ENCODE measurements at regions not wholly inside any gene's neighbourhood (a gene's known extent, or its start where the extent isn't known, plus 50 kb on each side); places are given as distances from the start of the nearest gene placed in this dataset.

DNA sequence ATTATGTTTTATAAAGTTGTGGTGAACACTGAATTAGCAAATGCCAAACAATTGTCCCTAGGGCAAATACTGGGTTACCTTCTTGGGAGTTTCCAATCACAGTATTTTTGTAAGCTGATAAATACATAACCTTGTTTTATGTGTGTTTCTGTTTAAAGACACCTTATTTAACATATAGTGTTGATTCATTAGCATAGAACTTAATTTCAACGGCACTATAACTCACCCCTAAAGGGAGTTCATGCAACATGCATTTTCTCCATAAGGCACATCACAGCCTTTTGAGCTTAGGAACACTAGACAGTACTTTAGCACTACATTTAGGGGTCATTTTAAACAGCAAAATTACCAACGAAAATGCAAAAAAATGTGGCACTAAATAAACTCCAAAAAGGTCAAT, 74.2 kb upstream of the TYRP1 start:
- H3K27ac ChIP-seq: no peak overlapping the region
- FAIRE-seq (no peak), ATAC-seq (no peak), DNase-seq (ENCODE audit: low read depth in 1 of 2, low spot score in 1 of 2) (no peak)
- no peak for TF ChIP-seq POLR2AphosphoS2 (conservative IDR thresholded peaks at IDR 0.05; ENCODE audit: low read length)
- TF ChIP-seq, protein P1, sequence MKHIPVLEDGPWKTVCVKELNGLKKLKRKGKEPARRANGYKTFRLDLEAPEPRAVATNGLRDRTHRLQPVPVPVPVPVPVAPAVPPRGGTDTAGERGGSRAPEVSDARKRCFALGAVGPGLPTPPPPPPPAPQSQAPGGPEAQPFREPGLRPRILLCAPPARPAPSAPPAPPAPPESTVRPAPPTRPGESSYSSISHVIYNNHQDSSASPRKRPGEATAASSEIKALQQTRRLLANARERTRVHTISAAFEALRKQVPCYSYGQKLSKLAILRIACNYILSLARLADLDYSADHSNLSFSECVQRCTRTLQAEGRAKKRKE (CRISPR knock-in tag; IDR thresholded peaks at IDR 0.05; ENCODE audit: low read depth): no peak
- WGBS (ENCODE audit: missing lambda C conversion rate): 3% methylated on average over 2 of the region's 2 CpGs
- POLR2A ChIA-PET: no interaction called here
- H3K4me2 ChIP-seq: no peak overlapping the region
- CTCF ChIA-PET: interaction anchor here (1.1 kb wide), 1 partner anchor 9 kb away, joined by 3 read pairs; no protein-coding TSS in a partner anchor
- no peaks in the 10 kb centered on the region for H3K4me1 ChIP-seq
- no peaks in the 10 kb centered on the region for H3K9me3 ChIP-seq
- no peak overlapping the region for H3K4me3 ChIP-seq

DNA sequence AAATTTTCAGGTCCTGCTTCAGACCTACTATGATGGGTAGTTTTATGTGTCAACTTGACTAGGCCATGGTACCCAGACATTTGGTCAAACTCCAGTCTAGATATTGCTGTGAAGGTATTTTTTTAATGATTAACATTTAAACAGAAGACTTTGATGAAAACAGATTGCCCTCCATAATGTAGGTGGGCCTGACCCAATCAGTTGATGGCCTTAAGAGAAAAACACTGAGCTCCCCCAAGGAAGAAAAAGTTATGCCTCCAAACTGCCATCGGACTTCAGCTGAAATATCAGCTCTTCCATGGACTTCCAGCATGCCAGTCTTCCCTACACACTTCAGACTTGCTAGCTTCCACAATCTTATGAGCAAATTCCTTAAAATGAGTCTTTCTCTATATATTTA, 67.3 kb upstream of the TYRP1 start:
- H3K4me2 ChIP-seq: no peak overlapping the region
- WGBS (ENCODE audit: missing lambda C conversion rate): 3% methylated on average over 1 of the region's 1 CpG
- DNase-seq (ENCODE audit: low read depth in 1 of 2, low spot score in 1 of 2) (no peak), ATAC-seq (no peak), FAIRE-seq (no peak)
- H3K4me3 ChIP-seq: no peak overlapping the region
- TF ChIP-seq POLR2A (IDR thresholded peaks at IDR 0.05; ENCODE audit: low read length) (no peak), RAD21 (conservative IDR thresholded peaks at IDR 0.05 in 1 of 2, IDR thresholded peaks at IDR 0.05 in 1 of 2) (no peak), BHLHE40 (IDR thresholded peaks at IDR 0.05; ENCODE audit: low read depth, low read length) (no peak), ESRRA (IDR thresholded peaks at IDR 0.05; ENCODE audit: borderline replicate concordance, low read length) (no peak), HOXA7 (CRISPR knock-in tag; IDR thresholded peaks at IDR 0.05) (no peak), JUN (IDR thresholded peaks at IDR 0.05) (no peak), GATA3 (IDR thresholded peaks at IDR 0.05; ENCODE audit: borderline replicate concordance) (no peak), ZSCAN20 (CRISPR knock-in tag; IDR thresholded peaks at IDR 0.05) (no peak), HEYL (CRISPR knock-in tag; IDR thresholded peaks at IDR 0.05) (no peak), ZFP36 (IDR thresholded peaks at IDR 0.05; ENCODE audit: borderline replicate concordance, partially characterized antibody) (no peak), NPAS2 (CRISPR knock-in tag; IDR thresholded peaks at IDR 0.05; ENCODE audit: borderline replicate concordance) (no peak), EHF (CRISPR knock-in tag; IDR thresholded peaks at IDR 0.05) (no peak), HOXB5 (CRISPR knock-in tag; IDR thresholded peaks at IDR 0.05) (no peak), FOXS1 (CRISPR knock-in tag; IDR thresholded peaks at IDR 0.05) (no peak), ZC3H11A (IDR thresholded peaks at IDR 0.05) (no peak)
- TF ChIP-seq, protein P2, sequence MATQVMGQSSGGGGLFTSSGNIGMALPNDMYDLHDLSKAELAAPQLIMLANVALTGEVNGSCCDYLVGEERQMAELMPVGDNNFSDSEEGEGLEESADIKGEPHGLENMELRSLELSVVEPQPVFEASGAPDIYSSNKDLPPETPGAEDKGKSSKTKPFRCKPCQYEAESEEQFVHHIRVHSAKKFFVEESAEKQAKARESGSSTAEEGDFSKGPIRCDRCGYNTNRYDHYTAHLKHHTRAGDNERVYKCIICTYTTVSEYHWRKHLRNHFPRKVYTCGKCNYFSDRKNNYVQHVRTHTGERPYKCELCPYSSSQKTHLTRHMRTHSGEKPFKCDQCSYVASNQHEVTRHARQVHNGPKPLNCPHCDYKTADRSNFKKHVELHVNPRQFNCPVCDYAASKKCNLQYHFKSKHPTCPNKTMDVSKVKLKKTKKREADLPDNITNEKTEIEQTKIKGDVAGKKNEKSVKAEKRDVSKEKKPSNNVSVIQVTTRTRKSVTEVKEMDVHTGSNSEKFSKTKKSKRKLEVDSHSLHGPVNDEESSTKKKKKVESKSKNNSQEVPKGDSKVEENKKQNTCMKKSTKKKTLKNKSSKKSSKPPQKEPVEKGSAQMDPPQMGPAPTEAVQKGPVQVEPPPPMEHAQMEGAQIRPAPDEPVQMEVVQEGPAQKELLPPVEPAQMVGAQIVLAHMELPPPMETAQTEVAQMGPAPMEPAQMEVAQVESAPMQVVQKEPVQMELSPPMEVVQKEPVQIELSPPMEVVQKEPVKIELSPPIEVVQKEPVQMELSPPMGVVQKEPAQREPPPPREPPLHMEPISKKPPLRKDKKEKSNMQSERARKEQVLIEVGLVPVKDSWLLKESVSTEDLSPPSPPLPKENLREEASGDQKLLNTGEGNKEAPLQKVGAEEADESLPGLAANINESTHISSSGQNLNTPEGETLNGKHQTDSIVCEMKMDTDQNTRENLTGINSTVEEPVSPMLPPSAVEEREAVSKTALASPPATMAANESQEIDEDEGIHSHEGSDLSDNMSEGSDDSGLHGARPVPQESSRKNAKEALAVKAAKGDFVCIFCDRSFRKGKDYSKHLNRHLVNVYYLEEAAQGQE (IDR thresholded peaks at IDR 0.05): no peak
- TF ChIP-seq, protein P3, sequence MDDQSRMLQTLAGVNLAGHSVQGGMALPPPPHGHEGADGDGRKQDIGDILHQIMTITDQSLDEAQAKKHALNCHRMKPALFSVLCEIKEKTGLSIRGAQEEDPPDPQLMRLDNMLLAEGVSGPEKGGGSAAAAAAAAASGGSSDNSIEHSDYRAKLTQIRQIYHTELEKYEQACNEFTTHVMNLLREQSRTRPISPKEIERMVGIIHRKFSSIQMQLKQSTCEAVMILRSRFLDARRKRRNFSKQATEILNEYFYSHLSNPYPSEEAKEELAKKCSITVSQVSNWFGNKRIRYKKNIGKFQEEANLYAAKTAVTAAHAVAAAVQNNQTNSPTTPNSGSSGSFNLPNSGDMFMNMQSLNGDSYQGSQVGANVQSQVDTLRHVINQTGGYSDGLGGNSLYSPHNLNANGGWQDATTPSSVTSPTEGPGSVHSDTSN (IDR thresholded peaks at IDR 0.05): no peak
- no peak overlapping the region for H3K27ac ChIP-seq
- ChIA-PET POLR2A (no interaction called here), CTCF (no interaction called here)
- no peaks in the 10 kb centered on the region for H3K4me1 ChIP-seq
- H3K9me3 ChIP-seq: no peaks in the 10 kb centered on the region

DNA sequence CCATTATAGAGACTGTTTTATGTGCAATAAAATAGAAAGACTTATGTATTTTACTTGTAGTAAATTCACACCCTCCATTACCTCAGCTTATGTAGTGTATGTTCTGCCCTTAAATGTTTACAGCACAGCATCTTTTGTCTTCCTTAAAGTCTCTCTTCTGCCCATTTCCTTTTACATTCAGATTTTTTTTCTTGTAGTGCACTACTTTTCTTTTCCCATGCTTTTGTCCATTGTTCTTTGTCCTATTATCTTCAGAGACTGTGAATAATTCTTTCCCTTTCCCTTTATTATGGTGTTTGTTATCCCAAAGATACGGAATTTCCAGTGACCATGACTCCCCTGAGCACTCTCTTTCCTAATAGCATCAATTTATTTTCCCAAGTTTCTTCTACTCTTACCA, 66.1 kb upstream of the TYRP1 start:
- WGBS (ENCODE audit: missing lambda C conversion rate): 14% methylated on average over 1 of the region's 1 CpG
- Histone ChIP-seq H3K9me3 (no peaks in the 10 kb centered on the region), H3K4me3 (no peak overlapping the region), H3K4me2 (no peak overlapping the region), H3K4me1 (no peaks in the 10 kb centered on the region), H3K27ac (no peak overlapping the region)
- POLR2A ChIA-PET: no interaction called here
- DNase-seq (ENCODE audit: low read depth in 1 of 2, low spot score in 1 of 2): no peak
- FAIRE-seq: no peak
- ATAC-seq: no peak
- TF ChIP-seq JUN (IDR thresholded peaks at IDR 0.05): no peak
- no peak for TF ChIP-seq TP53 (CRISPR knock-in tag; IDR thresholded peaks at IDR 0.05)
- no peak for TF ChIP-seq RARB (CRISPR knock-in tag; IDR thresholded peaks at IDR 0.05)
- TF ChIP-seq, protein P4, sequence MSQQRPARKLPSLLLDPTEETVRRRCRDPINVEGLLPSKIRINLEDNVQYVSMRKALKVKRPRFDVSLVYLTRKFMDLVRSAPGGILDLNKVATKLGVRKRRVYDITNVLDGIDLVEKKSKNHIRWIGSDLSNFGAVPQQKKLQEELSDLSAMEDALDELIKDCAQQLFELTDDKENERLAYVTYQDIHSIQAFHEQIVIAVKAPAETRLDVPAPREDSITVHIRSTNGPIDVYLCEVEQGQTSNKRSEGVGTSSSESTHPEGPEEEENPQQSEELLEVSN (IDR thresholded peaks at IDR 0.05; ENCODE audit: borderline replicate concordance, low read depth): no peak
- no peak for TF ChIP-seq RCOR1 (IDR thresholded peaks at IDR 0.05; ENCODE audit: low read depth, low read length)
- TF ChIP-seq BHLHE40 (IDR thresholded peaks at IDR 0.05; ENCODE audit: low read depth, low read length): no peak
- no peak for TF ChIP-seq CBX8 (IDR thresholded peaks at IDR 0.05)
- TF ChIP-seq MAFK (IDR thresholded peaks at IDR 0.05; ENCODE audit: partially characterized antibody): no peak
- no peak for TF ChIP-seq EHMT2 (IDR thresholded peaks at IDR 0.05; ENCODE audit: low read depth)
- no peak for TF ChIP-seq SREBF2 (IDR thresholded peaks at IDR 0.05)
- no peak for TF ChIP-seq HOXB13 (CRISPR knock-in tag; IDR thresholded peaks at IDR 0.05; ENCODE audit: low read depth)
- CTCF ChIA-PET: interaction anchor here (1.0 kb wide), 1 partner anchor 8 kb away, joined by 3 read pairs; no protein-coding TSS in a partner anchor

Measured in A549 (cell line).